Epidermal melanocyte (primary cell): ENCODE measurements at regions not wholly inside any gene's neighbourhood (a gene's known extent, or its start where the extent isn't known, plus 50 kb on each side); places are given as distances from the start of the nearest gene placed in this dataset.

Experiments used
- DNase-seq: peaks from one replicate; pipeline ENCODE4 v3.0.0; 2011; ENCODE audit warnings: low spot score; ENCODE audit not compliant: insufficient read length

- DNase-seq, result no peak
Measured at GRCh38 chr4:11614426-11614825, 185.7 kb upstream of the HS3ST1 start.

- no peak for DNase-seq
Measured at GRCh38 chr4:11611868-11612267, 183.2 kb upstream of the HS3ST1 start.

GRCh38 chr4:11609751-11610150 is 181.1 kb upstream of the HS3ST1 start:
- DNase-seq, result no peak

- no peak for DNase-seq
Measured at GRCh38 chr4:11608992-11609391, 180.3 kb upstream of the HS3ST1 start.

- no peak for DNase-seq
Measured at GRCh38 chr4:11606078-11606477, 177.4 kb upstream of the HS3ST1 start.

GRCh38 chr4:11605597-11605996 is 176.9 kb upstream of the HS3ST1 start:
- DNase-seq, result no peak

- DNase-seq, result no peak
Measured at GRCh38 chr4:11604821-11605220, 176.1 kb upstream of the HS3ST1 start.

- DNase-seq, result no peak
Measured at GRCh38 chr4:11603591-11604194, 175.0 kb upstream of the HS3ST1 start.

- DNase-seq, result no peak
Measured at GRCh38 chr4:11602606-11603340, 174.1 kb upstream of the HS3ST1 start.

GRCh38 chr4:11599064-11599463 is 170.4 kb upstream of the HS3ST1 start:
- DNase-seq, result no peak

- no peak for DNase-seq
Measured at GRCh38 chr4:11598591-11598990, 169.9 kb upstream of the HS3ST1 start.

- no peak for DNase-seq
Measured at GRCh38 chr4:11597506-11597905, 168.8 kb upstream of the HS3ST1 start.

- DNase-seq, result no peak
Measured at GRCh38 chr4:11596989-11597388, 168.3 kb upstream of the HS3ST1 start.

- DNase-seq, result no peak
Measured at GRCh38 chr4:11593576-11594116, 165.0 kb upstream of the HS3ST1 start.

- no peak for DNase-seq
Measured at GRCh38 chr4:11592276-11592675, 163.6 kb upstream of the HS3ST1 start.

GRCh38 chr4:11590132-11590531 is 161.4 kb upstream of the HS3ST1 start:
- DNase-seq, result no peak

- DNase-seq, result no peak
Measured at GRCh38 chr4:11589676-11590075, 161.0 kb upstream of the HS3ST1 start.

- DNase-seq, result no peak
Measured at GRCh38 chr4:11587797-11588196, 159.1 kb upstream of the HS3ST1 start.

GRCh38 chr4:11585506-11585905 is 156.8 kb upstream of the HS3ST1 start:
- no peak for DNase-seq

- no peak for DNase-seq
Measured at GRCh38 chr4:11568511-11568910, 139.8 kb upstream of the HS3ST1 start.

- no peak for DNase-seq
Measured at GRCh38 chr4:11566444-11567022, 137.8 kb upstream of the HS3ST1 start.

GRCh38 chr4:11565899-11566298 is 137.2 kb upstream of the HS3ST1 start:
- DNase-seq, result no peak

GRCh38 chr4:11565213-11565612 is 136.5 kb upstream of the HS3ST1 start:
- DNase-seq, result no peak
